ENCODE measurements at regions not wholly inside any gene's neighbourhood (a gene's known extent, or its start where the extent isn't known, plus 50 kb on each side); places are given as distances from the start of the nearest gene placed in this dataset.

DNA sequence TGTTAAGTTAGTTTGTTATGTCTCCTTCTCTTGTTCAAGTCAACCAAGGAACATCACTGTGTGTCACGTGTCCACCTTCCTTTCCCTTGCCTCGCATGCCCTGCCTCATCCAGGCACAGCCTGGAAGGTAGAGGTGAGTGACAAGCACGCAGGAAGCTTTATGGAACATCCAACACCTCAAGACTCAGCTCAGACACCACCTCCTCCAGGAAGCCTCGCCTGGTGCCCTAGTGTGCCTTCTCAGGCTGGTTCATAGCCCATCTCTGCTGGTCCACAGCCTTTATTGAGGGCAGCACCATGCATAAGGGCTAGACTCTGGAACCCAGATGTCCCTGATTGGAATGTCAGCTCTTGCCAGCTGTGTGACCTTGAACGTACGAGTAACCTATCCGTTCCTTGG lies 224.3 kb downstream of the ANKRD60 start:
- TF ChIP-seq POLR2A (IDR thresholded peaks at IDR 0.05): no peak
- TF ChIP-seq, protein P1, sequence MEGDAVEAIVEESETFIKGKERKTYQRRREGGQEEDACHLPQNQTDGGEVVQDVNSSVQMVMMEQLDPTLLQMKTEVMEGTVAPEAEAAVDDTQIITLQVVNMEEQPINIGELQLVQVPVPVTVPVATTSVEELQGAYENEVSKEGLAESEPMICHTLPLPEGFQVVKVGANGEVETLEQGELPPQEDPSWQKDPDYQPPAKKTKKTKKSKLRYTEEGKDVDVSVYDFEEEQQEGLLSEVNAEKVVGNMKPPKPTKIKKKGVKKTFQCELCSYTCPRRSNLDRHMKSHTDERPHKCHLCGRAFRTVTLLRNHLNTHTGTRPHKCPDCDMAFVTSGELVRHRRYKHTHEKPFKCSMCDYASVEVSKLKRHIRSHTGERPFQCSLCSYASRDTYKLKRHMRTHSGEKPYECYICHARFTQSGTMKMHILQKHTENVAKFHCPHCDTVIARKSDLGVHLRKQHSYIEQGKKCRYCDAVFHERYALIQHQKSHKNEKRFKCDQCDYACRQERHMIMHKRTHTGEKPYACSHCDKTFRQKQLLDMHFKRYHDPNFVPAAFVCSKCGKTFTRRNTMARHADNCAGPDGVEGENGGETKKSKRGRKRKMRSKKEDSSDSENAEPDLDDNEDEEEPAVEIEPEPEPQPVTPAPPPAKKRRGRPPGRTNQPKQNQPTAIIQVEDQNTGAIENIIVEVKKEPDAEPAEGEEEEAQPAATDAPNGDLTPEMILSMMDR (IDR thresholded peaks at IDR 0.05): no peak

All from tibial nerve (tissue), 3 donors.